ENCODE measurements at regions not wholly inside any gene's neighbourhood (a gene's known extent, or its start where the extent isn't known, plus 50 kb on each side); places are given as distances from the start of the nearest gene placed in this dataset.

DNA sequence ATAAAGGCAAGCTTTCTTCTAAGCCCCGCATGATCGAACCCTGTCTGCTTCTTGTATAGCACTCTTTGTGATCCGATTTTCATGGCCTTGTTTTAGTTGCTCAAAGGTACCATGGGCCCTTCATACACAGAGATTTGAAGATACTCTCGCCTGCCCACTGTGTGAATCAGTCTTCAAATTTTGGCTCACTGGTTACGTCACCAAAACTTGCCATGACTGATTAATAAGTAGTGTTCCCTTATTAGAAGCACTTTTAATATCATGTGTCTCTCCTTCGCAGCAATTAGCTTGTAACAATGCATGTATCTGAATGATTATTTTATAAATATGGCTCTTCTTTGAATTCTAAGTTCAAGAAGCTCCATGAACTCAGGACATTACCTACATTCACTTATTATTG is 880.5 kb downstream of the STPG2 start:
- H4K20me1 ChIP-seq (ENCODE audit: control insufficient read depth, extremely low read depth, insufficient read depth, low read length) = no peaks in the 10 kb centered on the region
- H3K9me1 ChIP-seq (ENCODE audit: control insufficient read depth, extremely low read depth, insufficient read depth, low read length) = no peaks in the 10 kb centered on the region
- no peak overlapping the region for H3K9ac ChIP-seq (ENCODE audit: control insufficient read depth, extremely low read depth, insufficient read depth, low read length)
- H3K27ac ChIP-seq (ENCODE audit: control insufficient read depth, insufficient read depth, low read length) = no peak overlapping the region
- TF ChIP-seq EZH2 (IDR thresholded peaks at IDR 0.05; ENCODE audit: low read length) (no peak), CTCF (optimal IDR thresholded peaks at IDR 0.05 in 1 of 3, IDR thresholded peaks at IDR 0.05 in 1 of 3, conservative IDR thresholded peaks at IDR 0.05 in 1 of 3; ENCODE audit: extremely low read depth in 1 of 3, insufficient read depth in 2 of 3, low read length in 3 of 3) (no peak)
- no peak overlapping the region for H2AFZ ChIP-seq (ENCODE audit: control insufficient read depth, low read length)
- no peaks in the 10 kb centered on the region for H3K4me1 ChIP-seq (ENCODE audit: control insufficient read depth, extremely low read depth, insufficient read depth, low read length)
- no peaks in the 10 kb centered on the region for H3K36me3 ChIP-seq (ENCODE audit: control insufficient read depth in 2 of 2, extremely low read depth in 1 of 2, insufficient read depth in 2 of 2, low read length in 2 of 2)
- dilution Hi-C loops (cut with MboI; ENCODE audit: extremely low pct_ligation_motif_present, low sequenced_read_pairs) = no loop called here
- no peaks in the 10 kb centered on the region for H3K27me3 ChIP-seq (ENCODE audit: control insufficient read depth, extremely low read depth, insufficient read depth, low read length)
- FAIRE-seq (no peak), DNase-seq (ENCODE audit: low read depth, low spot score) (no peak)
- no peak overlapping the region for H3K4me2 ChIP-seq (ENCODE audit: control insufficient read depth, extremely low read depth, insufficient read depth, low read depth, low read length)
- no peaks in the 10 kb centered on the region for H3K9me3 ChIP-seq (ENCODE audit: control insufficient read depth, low read depth, low read length)
- H3K4me3 ChIP-seq (ENCODE audit: control insufficient read depth in 2 of 3, extremely low read depth in 1 of 3, insufficient read depth in 2 of 3, low read depth in 1 of 3, low read length in 3 of 3) = no peak overlapping the region
- no peaks in the 10 kb centered on the region for H3K79me2 ChIP-seq (ENCODE audit: control insufficient read depth, insufficient read depth, low read length)

- no peak overlapping the region for H2AFZ ChIP-seq (ENCODE audit: control insufficient read depth, low read length)
- H3K4me3 ChIP-seq (ENCODE audit: control insufficient read depth in 2 of 3, extremely low read depth in 1 of 3, insufficient read depth in 2 of 3, low read depth in 1 of 3, low read length in 3 of 3) = no peak overlapping the region
- dilution Hi-C loops (cut with MboI; ENCODE audit: extremely low pct_ligation_motif_present, low sequenced_read_pairs) = no loop called here
- TF ChIP-seq EZH2 (IDR thresholded peaks at IDR 0.05; ENCODE audit: low read length) = no peak
- no peak for TF ChIP-seq CTCF (optimal IDR thresholded peaks at IDR 0.05 in 1 of 3, IDR thresholded peaks at IDR 0.05 in 1 of 3, conservative IDR thresholded peaks at IDR 0.05 in 1 of 3; ENCODE audit: extremely low read depth in 1 of 3, insufficient read depth in 2 of 3, low read length in 3 of 3)
- no peak overlapping the region for H3K9ac ChIP-seq (ENCODE audit: control insufficient read depth, extremely low read depth, insufficient read depth, low read length)
- no peaks in the 10 kb centered on the region for H3K9me3 ChIP-seq (ENCODE audit: control insufficient read depth, low read depth, low read length)
- H3K36me3 ChIP-seq (ENCODE audit: control insufficient read depth in 2 of 2, extremely low read depth in 1 of 2, insufficient read depth in 2 of 2, low read length in 2 of 2) = no peaks in the 10 kb centered on the region
- DNase-seq (ENCODE audit: low read depth, low spot score) (no peak), FAIRE-seq (no peak)
- no peaks in the 10 kb centered on the region for H4K20me1 ChIP-seq (ENCODE audit: control insufficient read depth, extremely low read depth, insufficient read depth, low read length)
- H3K9me1 ChIP-seq (ENCODE audit: control insufficient read depth, extremely low read depth, insufficient read depth, low read length) = no peaks in the 10 kb centered on the region
- H3K27me3 ChIP-seq (ENCODE audit: control insufficient read depth, extremely low read depth, insufficient read depth, low read length) = no peaks in the 10 kb centered on the region
- H3K4me2 ChIP-seq (ENCODE audit: control insufficient read depth, extremely low read depth, insufficient read depth, low read depth, low read length) = no peak overlapping the region
- H3K79me2 ChIP-seq (ENCODE audit: control insufficient read depth, insufficient read depth, low read length) = no peaks in the 10 kb centered on the region
- H3K4me1 ChIP-seq (ENCODE audit: control insufficient read depth, extremely low read depth, insufficient read depth, low read length) = no peaks in the 10 kb centered on the region
- no peak overlapping the region for H3K27ac ChIP-seq (ENCODE audit: control insufficient read depth, insufficient read depth, low read length)
These were observed 873.2 kb downstream of the STPG2 start for GRCh38 chr4:97270051-97270450.

All from keratinocyte (primary cell).